Right lobe of liver (tissue), 6 donors: ENCODE measurements at regions not wholly inside any gene's neighbourhood (a gene's known extent, or its start where the extent isn't known, plus 50 kb on each side); places are given as distances from the start of the nearest gene placed in this dataset.

Source experiments
- ATAC-seq, 4 donors: fragments of 200-7000 bp; cut with Tn5 transposase; one replicate each; pipeline ENCODE4 v1.9.1; 2020; ENCODE audit warnings: mild to moderate bottlenecking in 4 of 4, moderate library complexity in 4 of 4
- DNase-seq, 3 donors: peaks; one replicate each; pipeline ENCODE4 v3.0.0-alpha.2; 2020
- H3K27ac ChIP-seq, 3 donors: fragments of 200-600 bp; one replicate each; pipeline ENCODE4 v1.8.0; 2022
- H3K27me3 ChIP-seq, 2 donors: fragments of 200-600 bp; one replicate each; pipeline ENCODE4 v1.8.0; 2022
- H3K36me3 ChIP-seq, 4 donors: fragments of 200-600 bp; sonication (generic) in 1 of 4; one replicate each; pipeline versions ENCODE4 v1.5.1 to v1.8.0; 2017 to 2022; ENCODE audit warnings: control low read depth in 1 of 4
- H3K4me1 ChIP-seq, 4 donors: fragments of 200-600 bp; sonication (generic) in 1 of 4; one replicate each; pipeline versions ENCODE4 v1.5.1 to v1.8.0; 2017 to 2022; ENCODE audit warnings: control low read depth in 1 of 4
- H3K4me3 ChIP-seq, 3 donors: fragments of 200-600 bp; one replicate each; pipeline ENCODE4 v1.8.0; 2022
- H3K9me3 ChIP-seq, 4 donors: fragments of 200-600 bp; sonication (generic) in 1 of 4; one replicate each; pipeline versions ENCODE4 v1.5.1 to v1.8.0; 2017 to 2022; ENCODE audit warnings: control low read depth in 1 of 4
- CTCF ChIP-seq, 4 donors: fragments of 200-600 bp in 3 of 4; fragments of 450-650 bp in 1 of 4; IDR thresholded peaks; one replicate each; pipeline versions ENCODE4 v1.5.1 to v1.8.0; 2016 to 2022; ENCODE audit warnings: antibody characterized with exemption in 4 of 4, mild to moderate bottlenecking in 2 of 4
- POLR2A ChIP-seq: fragments of 450-650 bp; IDR thresholded peaks from one replicate; pipeline ENCODE4 v1.6.1; 2017; ENCODE audit warnings: antibody characterized with exemption, mild to moderate bottlenecking
- WGBS: methylation state at CpG from one replicate; pipeline ENCODE4 v1.1.6; 2018; ENCODE audit warnings: low coverage, low lambda C conversion rate; ENCODE audit not compliant: insufficient coverage; ENCODE audit errors: missing lambda C conversion rate; 5-methylcytosine and 5-hydroxymethylcytosine counted together
- intact Hi-C, 2 donors: fragments of 100-400 bp; cut with DNase I; formaldehyde crosslinking; loops; one replicate each; pipeline versions ENCODE4 v1.11.2 to v1.14.1; 2022
- donor health status: DM: no; HTN: yes; CAD: no.
- donor health status: DM: no; HTN: no; CAD: no.
- donor health status: DM: no; HTN: no; CAD: no.
- donor health status: DM: no; HTN: yes; CAD: no.
- donor health status: DM: no; HTN: yes; CAD: no.

GRCh38 chr10:109030581-109031210, 892.6 kb downstream of the XPNPEP1 start:
- no peak overlapping the region for H3K27ac ChIP-seq
- intact Hi-C loops = no loop called here
- H3K9me3 ChIP-seq = no peaks in the 10 kb centered on the region
- no peaks in the 10 kb centered on the region for H3K36me3 ChIP-seq
- no peak overlapping the region for H3K4me3 ChIP-seq
- TF ChIP-seq CTCF (IDR thresholded peaks at IDR 0.05) (no peak), POLR2A (no peak)
- H3K4me1 ChIP-seq = no peaks in the 10 kb centered on the region
- no peaks in the 10 kb centered on the region for H3K27me3 ChIP-seq
- WGBS = 65% methylated on average over 4 of the region's 4 CpGs
- ATAC-seq (no peak), DNase-seq (no peak)

GRCh38 chr10:109029870-109030269, 893.4 kb downstream of the XPNPEP1 start:
- WGBS = 57% methylated on average over 2 of the region's 4 CpGs
- Histone ChIP-seq H3K9me3 (no peaks in the 10 kb centered on the region), H3K4me3 (no peak overlapping the region), H3K4me1 (no peaks in the 10 kb centered on the region), H3K27me3 (no peaks in the 10 kb centered on the region), H3K36me3 (no peaks in the 10 kb centered on the region), H3K27ac (no peak overlapping the region)
- intact Hi-C loops = no loop called here
- DNase-seq (no peak), ATAC-seq (no peak)
- no peak for TF ChIP-seq CTCF (IDR thresholded peaks at IDR 0.05)
- TF ChIP-seq POLR2A = no peak

- ATAC-seq (no peak), DNase-seq (no peak)
- Histone ChIP-seq H3K36me3 (no peaks in the 10 kb centered on the region), H3K27ac (no peak overlapping the region), H3K9me3 (no peaks in the 10 kb centered on the region), H3K4me1 (no peaks in the 10 kb centered on the region), H3K27me3 (no peaks in the 10 kb centered on the region), H3K4me3 (no peak overlapping the region)
- intact Hi-C loops = no loop called here
- no peak for TF ChIP-seq POLR2A
- TF ChIP-seq CTCF (IDR thresholded peaks at IDR 0.05) = no peak
- WGBS = 68% methylated on average over 1 of the region's 1 CpG
Measured at GRCh38 chr10:109027534-109028185, 895.7 kb downstream of the XPNPEP1 start.

- Histone ChIP-seq H3K9me3 (no peaks in the 10 kb centered on the region), H3K36me3 (no peaks in the 10 kb centered on the region), H3K4me3 (no peak overlapping the region), H3K27ac (no peak overlapping the region), H3K27me3 (no peaks in the 10 kb centered on the region), H3K4me1 (no peaks in the 10 kb centered on the region)
- no peak for ATAC-seq
- no peak for TF ChIP-seq POLR2A
- TF ChIP-seq CTCF (IDR thresholded peaks at IDR 0.05) = no peak
- no peak for DNase-seq
- intact Hi-C loops = no loop called here
Measured at GRCh38 chr10:109025172-109025571, 898.1 kb downstream of the XPNPEP1 start.
